HuH-7.5 (cell line): ENCODE measurements at regions not wholly inside any gene's neighbourhood (a gene's known extent, or its start where the extent isn't known, plus 50 kb on each side); places are given as distances from the start of the nearest gene placed in this dataset.

Experiments
- DNase-seq: peaks from one replicate; pipeline ENCODE4 v3.0.0; 2011; ENCODE audit warnings: low spot score

DNA sequence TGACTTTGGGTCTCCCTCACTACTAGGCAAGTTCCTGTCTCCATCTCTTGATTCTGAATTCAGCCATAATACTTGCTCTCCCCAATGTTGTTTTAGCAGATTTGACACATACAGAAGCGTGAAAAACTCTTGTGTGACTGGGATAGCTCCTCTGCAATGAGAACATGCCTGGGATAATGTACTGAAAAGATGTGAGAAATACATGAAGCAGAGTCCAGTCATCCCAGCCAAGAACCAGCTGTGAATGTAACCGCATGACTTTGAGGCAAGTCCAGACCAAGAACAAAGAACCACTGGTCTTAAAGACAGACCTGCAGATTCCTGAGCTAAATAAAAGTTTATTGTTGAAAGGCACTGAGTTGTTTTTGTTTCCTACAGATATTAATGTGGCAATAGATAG, 135.0 kb downstream of the NMUR2 start:
- no peak for DNase-seq

DNA sequence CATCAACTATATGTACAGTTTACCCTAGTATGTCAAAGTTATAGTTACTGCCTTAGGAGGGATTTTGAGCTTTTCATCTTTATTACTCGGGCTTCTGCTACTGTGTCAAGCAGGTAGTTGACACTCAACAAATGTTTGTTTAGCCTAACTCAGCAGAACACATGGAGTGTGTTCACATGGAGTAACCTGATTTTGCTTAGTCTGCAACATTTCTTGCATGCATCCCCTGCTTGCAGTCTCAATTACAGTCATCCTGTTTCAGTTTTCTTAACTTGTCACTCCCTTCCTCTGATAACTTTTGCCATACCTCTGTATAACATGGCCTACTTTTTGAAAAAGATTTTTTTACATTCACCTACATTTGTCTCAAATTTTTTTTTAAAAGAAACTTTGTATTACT, 135.5 kb downstream of the NMUR2 start:
- no peak for DNase-seq

DNA sequence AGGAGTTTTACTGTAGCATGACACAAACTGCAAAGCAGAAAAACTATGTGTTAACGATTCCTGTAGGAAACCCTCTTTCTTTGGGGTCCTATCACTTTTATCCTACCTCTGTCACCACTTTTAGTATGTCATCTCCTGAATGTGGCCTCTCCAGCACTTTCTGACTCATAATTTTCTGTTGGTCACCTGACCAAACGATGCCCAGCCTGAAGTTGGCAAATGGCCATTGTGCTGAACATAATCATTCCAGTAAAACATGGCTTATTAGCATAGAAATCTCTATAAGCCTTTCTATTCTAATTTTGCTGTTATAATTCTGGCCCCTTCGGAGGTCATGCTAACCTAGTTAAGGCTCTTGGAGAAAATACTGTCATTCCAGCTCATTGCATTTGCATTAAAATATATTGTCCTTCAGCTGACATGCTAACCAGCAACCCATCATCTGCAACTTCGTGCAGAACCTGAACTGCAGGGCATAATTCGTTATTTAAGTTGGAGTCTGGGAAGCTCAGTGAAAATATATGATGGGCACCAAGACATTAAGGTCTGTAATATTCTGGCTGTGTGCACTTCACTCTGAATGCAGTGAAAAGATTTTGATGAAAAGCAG, 140.3 kb downstream of the NMUR2 start:
- DNase-seq: no peak

DNA sequence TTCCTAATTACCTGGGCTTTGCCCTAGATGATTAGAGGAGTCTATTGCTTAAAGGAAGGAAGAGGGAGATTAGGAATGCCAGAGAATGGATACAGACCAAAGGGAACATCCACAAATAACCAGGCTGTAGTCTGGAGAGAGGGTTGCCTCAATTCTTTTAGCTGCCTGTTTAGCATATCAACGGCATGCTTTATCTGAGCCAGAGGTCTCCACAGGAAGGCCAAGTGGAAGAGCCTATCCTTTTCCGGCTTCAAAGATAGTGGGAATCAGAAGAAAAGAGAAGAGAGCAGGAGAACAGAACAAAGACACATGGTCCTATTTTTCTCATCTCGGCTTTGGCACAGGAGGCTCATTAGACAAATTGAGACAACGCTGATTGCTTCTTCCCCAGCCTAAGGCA, 142.4 kb downstream of the NMUR2 start:
- no peak for DNase-seq

DNA sequence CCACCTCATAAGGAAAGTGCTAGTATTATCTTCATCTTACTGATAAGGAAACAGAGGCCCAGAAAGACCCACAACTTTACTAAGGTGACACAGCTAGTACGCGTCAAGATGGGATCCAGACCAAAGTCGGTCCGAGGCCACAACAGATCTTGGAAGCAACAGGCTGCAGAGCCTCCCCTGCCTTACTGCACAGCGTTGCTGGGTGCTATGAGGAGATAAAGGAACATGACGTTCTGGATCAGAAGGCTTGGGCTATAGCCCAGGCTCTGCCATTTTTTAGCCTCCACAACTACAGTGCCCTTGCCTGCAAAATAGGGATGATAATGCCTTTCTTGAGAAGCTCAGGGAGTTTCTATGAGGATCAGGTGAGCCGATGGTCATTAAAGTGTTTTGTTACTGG, 144.1 kb downstream of the NMUR2 start:
- no peak for DNase-seq

DNA sequence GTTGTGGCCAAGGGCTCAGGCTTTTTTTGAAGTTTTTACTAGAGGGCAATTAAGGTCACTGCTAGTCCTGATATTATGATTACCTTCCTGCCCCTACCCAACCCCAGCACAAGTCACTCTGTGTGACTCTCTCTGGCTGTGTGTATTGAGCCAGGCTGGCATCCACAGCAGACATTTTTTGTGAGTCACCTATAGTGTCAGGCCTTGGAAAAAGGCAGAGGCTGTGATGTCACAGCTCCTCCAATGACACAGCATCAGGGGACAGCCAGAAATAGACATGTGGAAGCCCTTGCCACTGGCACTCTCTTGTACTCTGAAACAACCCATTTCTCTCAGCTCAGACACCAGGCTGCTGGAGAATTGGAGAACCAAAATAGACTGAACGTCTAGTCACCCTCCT, 145.4 kb downstream of the NMUR2 start:
- DNase-seq: no peak

DNA sequence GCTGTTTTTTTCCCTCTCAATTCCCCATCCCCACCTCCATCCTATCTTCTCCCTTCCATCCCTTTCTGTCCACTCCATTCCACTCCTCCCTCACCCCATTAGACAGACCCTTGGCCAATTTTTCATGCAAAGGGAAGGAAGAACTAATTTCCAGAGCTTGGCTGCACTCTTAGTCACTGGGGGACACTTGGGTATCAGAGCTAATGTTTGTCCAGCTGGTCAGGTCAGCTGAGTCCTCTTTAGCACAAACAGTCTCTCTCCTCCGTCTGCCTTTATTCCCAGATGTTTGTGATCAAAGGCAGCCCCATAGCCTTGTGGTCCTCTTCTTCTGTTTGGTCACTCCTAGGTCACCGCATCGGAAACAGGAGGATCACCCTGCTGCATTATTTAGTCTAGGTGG, 148.5 kb downstream of the NMUR2 start:
- no peak for DNase-seq

DNA sequence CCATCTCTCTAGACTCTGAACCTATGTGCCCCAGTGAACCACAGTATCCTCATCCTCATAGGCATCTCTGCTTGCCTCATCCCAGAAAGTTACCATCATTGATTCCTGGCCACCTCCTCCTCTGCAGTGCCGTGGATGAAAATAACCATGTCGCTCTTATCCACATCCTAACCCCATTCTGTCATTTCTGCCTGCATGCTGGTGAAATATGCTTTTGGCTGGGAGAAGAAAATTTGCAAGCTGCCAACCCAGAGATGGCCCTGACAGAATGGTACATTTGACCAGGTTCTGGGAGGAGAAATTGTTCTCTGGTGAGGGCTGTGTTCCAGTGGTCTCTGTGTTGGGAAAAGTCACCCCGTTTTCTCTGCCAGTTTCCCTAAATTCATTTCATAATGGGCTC, 149.7 kb downstream of the NMUR2 start:
- DNase-seq: no peak

DNA sequence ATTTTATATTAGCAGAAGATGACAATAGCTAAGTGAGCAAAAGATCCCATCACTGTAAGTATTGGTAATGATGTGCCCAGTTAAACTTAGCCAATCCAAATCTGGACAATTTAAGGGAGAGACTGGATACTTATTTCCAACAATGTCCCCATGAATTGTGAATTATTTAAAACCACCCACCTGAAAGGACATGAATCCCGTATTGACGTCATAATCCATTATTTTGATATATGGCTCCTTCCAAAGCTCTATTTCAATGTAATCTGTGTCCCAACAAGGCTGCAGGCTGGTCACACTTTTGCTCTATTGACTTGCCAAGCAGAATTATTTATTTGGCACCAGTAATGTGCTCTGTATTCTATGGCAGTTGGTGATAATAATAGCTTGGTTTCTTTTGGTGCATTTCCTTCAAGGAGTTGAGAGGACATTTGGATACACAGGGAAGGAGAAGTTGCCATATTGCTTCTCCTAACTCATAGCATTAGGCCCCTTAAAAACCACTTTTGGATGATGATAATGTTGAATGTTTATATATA, 157.2 kb downstream of the NMUR2 start:
- DNase-seq: no peak

DNA sequence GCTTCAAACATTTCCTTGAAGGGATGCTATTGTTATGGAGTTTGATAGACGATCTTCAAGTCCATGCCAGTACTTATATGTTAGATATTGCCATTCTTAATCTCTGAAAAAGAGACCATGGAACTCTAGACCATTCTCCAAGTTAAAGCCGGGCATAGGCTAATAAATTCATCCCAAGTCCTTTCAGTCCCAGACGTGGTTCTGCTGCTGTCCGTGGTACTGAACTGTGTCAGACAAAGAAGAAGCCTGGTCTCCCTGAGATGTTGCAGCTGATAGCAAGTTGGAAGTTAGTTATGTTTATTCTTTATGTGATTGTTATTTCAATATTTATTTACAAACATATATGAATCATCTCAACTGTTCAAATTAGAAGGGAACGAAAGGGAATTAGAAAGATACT, 158.7 kb downstream of the NMUR2 start:
- DNase-seq: no peak

DNA sequence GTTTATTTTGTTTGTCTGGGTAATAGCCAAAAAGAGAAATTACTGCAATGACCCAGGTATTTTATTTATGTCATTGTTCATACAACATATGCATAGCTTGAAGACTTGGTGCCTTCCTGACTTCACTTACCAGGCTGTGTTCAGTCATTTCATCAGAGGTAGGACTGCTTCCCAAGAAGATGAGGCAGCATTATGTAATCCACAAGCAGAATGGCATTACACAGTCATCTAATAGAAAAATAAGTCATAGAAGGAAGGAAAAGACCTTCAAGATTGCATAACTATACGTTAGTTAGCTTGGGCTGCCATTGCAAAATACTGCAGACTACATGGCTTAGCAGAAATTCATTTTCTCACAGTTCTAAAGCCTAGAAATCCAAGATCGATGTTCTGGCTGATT, 167.5 kb downstream of the NMUR2 start:
- DNase-seq: no peak

DNA sequence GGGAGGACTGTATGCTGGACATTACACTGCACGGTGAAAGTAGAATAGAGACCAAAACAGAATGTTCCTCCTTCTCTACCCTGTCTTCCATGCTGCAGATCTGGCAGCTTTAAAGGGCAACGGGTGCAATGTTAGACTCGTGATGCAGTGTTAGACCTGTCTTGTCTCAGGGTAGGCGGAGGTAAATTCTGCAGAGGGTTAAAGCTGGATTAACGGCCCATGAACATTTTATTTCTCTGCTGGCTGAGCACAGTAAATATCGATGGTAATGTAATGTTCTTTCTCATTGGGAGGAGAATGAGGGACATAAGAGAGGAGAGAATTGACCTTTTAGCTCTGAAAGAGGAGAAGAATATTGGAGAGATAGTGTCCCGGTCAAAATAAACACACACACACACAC, 178.9 kb downstream of the NMUR2 start:
- DNase-seq: no peak

DNA sequence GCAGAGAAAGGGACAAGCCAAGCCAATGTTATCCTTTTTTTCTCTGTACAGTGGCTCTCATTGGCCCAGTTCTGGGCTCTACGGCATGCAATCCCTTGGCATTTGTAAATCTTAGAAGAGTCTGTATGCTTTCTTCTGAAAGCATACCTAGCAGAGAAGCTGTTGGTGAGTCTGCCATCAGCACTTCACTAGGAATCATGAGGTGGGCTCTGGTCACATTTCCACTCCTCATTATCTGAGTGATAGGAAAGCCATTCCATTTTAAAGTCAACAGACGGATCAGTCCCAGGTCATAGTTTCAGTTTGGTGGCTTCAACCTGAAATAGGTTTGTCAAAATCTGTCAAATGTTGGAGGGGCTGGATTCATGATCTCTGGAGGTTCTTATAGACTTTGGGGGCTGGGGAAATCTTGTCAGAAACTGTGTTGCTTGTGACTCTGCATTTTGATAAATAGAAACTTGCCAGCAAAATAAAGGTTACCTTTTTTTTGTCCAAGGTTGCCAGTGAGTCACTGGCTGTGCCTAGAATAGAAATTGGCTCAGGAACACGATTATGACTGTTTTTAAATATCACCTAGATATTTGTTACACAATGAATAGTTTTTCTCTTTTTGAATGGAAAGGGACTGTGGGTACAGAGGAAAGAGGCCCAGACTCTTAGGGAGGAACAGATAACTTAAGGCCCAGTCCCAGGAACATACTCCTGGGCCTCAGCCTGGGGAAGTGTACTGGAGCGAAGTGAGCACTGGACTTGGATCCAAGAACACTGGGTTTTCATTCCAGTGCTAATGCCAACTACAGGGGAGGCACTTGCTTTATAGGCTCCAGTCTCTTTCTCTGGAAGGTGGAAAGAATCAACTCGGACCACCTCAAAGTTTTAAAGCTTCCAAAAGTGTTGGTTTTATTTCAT, 183.1 kb downstream of the NMUR2 start:
- no peak for DNase-seq

DNA sequence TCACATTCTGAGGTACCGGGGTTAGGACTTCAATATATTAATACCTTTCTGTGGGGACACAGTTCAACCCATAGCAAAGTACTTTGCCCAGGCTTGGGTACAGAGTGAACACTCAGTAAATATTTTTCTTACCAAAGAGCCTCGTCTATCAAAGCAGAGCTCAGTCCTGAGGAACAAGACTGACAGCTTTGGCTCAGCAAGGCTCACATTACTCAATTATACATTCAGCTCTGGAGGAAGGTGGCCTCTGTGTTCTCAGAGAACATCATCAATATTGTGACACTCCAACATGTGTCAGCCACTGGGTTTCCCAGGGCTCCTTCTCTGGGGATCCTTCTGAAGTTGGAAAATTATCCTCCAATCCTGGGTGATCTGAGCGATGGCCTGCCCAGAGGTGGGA, 186.4 kb downstream of the NMUR2 start:
- DNase-seq: no peak

DNA sequence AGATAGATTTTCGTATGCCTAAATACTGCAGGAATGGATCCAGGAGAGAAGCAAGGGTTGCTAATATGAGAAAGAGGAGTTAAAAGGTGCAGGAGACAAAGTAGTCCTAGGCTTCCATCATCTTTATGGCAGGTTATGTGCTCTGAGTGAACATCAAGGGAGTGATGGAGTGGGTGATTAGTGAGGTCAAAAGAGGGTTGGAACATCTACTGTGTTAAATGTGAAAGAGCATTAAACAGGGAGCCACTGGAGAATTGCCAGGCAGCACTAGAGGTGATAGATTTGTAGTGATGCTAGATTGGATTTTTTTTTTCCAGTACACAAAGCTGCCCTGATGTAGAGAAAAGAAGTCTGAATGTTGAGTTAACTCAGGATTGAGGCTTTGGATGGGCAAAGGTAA, 199.3 kb downstream of the NMUR2 start:
- no peak for DNase-seq

DNA sequence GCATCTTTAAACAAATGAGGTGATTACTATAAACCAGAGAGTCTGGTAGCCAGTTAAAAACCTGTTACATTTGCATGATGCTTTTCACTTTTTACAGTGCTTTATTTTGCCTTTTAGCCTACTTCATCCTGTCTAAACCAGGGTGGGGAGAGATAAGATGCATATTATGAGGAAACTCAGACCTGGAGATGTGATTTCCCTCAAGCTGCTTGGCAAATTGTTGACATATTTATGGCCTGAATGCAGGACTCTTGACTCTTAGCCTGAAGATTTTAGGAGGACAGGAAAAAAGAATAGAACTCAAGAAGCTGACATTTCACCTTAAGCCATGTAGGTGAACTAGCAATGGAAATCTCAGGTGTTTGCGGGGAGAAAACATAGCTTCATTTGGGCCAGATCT, 202.8 kb downstream of the NMUR2 start:
- DNase-seq: no peak

DNA sequence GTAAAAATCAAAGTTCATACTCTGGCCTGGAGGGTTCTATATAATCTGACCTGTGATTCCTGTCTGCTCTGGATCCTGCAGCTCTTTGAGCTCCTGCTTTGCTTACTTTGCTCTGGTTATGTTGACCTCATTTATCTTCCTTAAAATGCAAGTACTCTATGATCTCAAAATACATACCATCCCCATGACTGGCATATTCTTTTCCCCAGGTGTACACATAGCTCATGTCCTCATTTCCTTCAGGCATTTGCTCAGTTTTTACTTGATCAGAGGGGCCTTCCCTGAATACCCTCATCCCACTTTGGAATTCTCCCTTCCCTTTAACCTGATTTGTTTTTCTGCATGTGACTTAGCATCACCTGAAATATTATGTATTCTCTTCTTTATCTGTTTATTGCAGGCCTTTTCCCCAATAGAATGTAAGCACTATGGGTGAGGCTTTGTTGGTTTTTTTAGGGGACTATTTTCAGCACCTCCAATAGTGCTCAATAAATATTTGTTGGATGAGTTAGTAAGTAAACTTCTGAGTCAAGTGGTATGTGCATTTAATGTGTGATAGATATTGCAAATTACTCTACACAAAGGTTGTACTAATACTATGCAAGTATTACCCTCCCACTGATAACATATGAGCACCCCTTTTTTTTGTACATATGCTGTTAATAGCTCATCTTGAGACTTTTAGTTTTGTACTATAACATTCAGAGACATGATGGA, 211.5 kb downstream of the NMUR2 start:
- DNase-seq: no peak

DNA sequence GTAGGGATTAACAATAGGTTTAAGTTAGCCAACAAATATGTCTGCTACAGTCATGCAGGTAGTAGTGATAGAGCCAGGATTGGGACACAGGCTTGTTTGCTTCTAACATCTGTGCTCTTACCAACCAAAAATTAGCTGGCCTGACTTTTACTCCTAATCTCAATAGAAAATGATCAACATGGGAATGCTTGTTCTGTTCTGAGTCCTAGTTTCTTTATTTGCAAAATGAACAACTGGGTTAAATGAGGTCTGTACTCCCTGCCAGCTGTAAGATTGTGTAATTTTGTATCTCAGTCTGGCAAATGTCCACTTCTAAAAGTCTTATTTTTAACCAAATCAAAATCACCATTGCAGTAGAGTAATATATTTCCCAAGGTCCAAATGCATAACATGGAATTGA, 216.8 kb downstream of the NMUR2 start:
- no peak for DNase-seq

DNA sequence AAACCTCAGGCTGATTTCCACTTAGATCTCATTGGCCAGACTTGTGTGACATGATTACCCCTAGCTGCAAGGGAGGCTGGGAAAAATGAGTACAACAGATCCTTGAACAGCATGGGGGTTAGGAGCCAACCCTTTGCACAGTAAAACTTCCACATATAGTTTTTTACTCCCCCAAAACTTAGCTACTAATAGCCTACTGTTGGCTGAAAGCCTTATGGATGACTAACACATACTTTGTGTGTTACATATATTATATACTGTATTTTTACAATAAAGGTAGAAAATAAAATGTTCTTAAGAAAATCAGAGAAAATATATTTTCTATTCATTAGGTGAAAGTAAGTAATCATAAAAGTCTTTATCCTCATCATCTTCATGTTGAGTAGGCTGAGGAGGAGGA, 217.4 kb downstream of the NMUR2 start:
- no peak for DNase-seq

DNA sequence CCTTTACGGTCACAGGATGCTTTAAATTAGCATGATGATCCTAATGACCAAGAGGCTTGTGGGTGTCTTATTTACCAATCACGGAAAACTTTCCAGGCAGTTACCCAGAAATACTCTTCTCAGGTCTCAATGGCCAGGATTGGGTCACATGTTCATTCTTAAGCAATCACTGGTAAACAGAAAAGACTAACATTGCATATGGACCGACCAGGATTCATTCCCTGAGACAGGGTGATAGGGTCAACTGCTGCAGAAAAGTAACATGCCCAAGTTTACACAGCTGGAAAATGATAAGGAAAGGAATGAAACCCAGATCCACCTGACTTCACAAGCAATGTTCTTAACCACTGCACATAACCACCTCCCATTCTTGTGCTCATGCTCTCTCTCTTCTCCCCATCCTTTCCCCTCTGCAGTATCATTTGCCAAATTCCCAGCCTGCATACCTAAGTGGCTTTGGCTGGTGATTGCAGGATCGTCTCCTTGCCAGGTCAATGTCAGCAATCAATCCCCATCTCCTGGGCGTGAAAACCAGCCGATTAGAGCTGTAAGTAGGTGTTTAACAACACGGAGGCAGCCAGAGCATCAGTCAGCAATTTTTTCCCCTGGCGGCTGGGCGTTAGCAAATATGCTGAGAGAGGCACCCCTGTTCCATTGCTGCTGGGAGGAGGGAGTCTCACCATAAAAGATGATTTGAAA, 219.4 kb downstream of the NMUR2 start:
- DNase-seq: no peak

DNA sequence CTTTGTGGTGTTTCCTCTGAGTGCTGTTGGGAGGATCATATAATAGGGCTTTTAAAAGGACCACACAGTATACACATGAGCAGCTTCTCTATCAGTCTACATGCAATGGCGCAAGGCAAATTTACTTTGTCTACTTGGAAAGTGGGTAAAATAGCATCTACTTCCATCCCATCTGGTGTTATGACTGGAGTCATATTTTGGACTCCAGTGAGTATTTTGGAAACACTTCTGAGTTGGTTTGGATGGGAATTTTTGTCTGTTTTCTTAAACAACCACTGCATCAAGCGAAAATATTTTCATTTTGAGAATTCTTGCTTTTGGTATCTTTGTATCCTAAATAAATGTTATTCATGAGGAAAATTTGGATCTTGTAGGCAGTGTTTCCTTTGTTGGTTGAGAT, 220.8 kb downstream of the NMUR2 start:
- DNase-seq: no peak

DNA sequence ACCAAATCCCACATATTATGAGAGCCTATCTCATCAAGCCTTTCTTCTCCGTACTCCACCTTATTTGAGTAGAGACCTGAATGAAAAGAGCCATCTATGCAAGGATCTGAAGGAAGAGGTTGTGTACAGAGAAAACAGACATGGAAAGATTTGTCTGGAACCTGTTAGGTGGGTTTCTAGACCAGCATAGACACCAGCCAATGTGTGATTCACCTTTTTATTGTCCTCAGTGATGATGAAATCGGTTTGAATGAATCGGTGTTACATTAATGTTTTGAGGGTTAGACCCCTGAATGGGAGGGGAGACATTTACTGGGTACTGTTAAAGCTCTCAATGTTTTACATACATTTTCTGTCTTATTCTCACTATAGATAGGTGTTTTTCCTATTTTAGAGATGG, 223.6 kb downstream of the NMUR2 start:
- no peak for DNase-seq
